ENCODE measurements at regions not wholly inside any gene's neighbourhood (a gene's known extent, or its start where the extent isn't known, plus 50 kb on each side); places are given as distances from the start of the nearest gene placed in this dataset.

GRCh38 chr5:109945723-109946480 lies 256.2 kb downstream of the MAN2A1 start:
- DNase-seq, result no peak

- no peak for DNase-seq
Measured at GRCh38 chr5:109946610-109947009, 256.9 kb downstream of the MAN2A1 start.

- DNase-seq, result no peak
Measured at GRCh38 chr5:109947667-109948066, 257.9 kb downstream of the MAN2A1 start.

DNA sequence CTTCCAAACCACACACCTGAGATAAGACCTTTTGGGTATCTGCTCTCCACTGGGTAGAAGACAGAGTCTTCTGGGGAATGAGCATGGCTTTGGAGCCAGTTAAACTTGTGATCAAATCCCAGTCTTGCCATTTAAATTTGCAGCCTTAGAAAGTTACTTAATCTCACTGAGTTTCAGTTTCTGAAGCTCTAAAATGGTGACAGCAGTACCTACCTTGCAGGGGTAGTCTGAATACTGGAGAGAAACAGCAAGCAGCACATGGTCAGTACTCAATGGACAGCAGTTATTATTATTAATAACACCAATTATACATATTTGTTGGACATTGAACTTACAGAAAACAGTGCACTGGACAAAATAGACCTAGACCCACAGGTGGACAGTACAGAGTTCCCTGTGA lies 260.9 kb downstream of the MAN2A1 start:
- DNase-seq, result no peak

- DNase-seq, result no peak
Measured at GRCh38 chr5:109951348-109951747, 261.6 kb downstream of the MAN2A1 start.

- DNase-seq, result no peak
Measured at GRCh38 chr5:109951758-109952157, 262.0 kb downstream of the MAN2A1 start.

- DNase-seq, result no peak
Measured at GRCh38 chr5:109953761-109954160, 264.0 kb downstream of the MAN2A1 start.

DNA sequence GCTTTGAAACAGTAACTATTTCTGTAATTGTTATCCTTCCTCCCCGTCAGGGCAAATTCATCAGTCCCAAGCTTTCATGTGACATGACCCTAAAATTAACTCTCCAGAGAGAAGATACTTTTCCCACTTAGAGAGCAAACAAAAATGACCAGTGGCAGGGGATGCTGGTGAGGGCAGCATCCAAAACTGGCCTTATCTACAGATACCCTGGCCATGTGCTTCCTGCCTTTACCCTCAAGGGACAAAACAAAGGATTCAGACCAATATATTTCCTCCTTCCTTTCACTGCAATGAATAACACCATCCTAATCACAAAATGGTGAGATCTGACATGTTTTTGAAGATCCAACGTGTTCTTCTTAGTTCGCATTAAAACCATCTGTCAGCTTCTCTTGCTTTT lies 267.2 kb downstream of the MAN2A1 start:
- no peak for DNase-seq

- DNase-seq, result no peak
Measured at GRCh38 chr5:109958082-109958481, 268.4 kb downstream of the MAN2A1 start.

GRCh38 chr5:109959652-109960051 lies 269.9 kb downstream of the MAN2A1 start:
- DNase-seq, result no peak

DNA sequence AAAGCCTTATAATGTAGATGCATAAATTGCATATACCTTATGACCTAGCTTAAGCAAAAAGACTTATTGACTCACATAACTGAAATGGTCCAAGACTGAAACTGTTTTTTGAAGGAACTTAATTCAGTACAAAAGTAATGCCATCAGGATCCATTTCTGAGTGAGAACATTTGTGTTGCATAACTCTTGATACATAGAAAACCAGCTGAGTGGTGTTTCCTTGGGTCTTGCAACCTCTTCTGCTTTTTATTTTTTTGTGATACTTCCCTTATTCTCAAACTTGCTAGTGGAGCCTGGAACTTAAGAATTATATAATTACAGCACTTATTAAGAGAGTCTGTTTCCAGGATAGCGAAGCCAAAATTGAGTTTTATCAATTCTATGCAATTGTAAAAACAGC lies 272.0 kb downstream of the MAN2A1 start:
- no peak for DNase-seq

GRCh38 chr5:109962882-109963603 lies 273.3 kb downstream of the MAN2A1 start:
- DNase-seq, result no peak

DNA sequence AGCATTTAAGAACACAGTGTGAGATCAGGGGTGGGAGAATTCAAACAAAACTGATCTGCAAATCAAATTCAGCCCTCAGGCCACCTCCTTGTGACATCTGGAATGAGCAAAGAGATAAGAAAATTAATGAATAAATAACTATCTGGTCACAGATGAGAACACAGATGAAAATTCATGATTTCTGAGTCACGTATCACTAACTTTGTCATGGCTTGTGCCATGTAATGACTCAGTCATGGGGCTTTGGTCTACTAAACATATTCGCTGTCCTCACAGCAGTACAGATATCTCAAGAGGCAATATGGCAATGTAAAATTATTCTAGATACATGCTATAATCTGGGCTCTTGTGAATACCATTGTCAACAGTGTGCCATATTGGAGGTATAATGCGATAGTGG lies 274.4 kb downstream of the MAN2A1 start:
- DNase-seq, result no peak

DNA sequence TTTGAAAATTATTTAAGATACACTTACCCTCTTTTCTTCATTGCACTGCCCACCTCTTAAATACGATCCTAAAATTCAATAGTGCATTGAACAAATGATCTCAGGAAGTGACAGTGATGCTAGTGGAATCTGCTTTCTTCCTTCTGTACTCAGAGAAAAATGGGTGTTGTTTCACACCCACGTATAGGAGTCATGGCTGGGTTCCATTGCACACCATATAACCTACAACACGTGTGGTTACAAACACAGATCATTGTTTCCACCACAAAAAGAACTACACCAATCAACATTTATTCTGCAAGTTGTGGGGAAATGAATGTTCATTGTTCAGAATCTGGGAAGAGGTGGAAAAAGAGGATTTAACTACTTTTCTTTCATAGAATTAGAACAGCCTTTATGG lies 275.9 kb downstream of the MAN2A1 start:
- DNase-seq, result no peak

DNA sequence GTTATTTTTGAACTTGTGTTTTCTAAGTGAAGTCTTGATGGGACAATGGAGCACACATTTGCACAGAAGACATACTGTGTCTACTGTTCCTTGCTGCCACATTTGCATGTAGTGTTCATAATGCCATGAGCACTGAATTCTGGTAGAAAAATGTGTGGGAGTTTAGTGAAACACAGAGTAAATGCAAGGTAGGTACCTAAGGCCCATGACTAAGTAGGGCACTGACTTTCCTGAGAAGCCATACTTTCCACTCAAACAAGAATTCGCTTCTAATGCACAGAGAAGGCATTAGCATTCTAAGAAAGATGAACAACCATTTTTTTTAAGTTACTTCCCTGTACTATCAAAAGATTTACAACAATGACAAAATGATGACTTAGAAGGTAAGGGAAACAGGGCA lies 282.2 kb downstream of the MAN2A1 start:
- no peak for DNase-seq

- DNase-seq, result no peak
Measured at GRCh38 chr5:109981979-109982378, 292.3 kb downstream of the MAN2A1 start.

DNA sequence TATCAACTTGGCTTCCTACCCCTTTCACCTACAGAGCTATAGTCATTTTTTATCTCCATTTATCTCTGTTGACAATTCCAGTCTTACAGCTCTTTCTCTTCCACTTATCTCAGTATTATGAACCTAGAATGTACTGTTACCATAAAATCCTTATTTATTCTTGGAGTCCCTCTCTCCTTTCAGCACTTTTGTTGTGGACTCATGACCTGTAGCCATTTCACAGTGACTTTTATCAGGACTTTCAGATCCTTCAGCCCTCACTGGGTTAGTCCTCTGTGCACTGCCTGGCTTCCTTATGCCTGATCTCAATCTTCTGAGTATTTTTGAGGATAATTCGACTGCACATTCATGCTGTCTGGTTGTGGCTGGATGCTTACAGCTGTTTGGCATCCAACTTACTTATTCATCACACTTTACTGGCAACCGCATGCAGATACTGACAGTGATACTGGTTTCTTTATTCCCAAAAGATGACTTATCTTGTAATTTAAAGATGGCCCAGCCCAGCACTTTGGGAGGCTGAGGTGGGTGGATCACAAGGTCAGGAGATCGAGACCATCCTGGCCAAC lies 293.3 kb downstream of the MAN2A1 start:
- DNase-seq, result no peak

DNA sequence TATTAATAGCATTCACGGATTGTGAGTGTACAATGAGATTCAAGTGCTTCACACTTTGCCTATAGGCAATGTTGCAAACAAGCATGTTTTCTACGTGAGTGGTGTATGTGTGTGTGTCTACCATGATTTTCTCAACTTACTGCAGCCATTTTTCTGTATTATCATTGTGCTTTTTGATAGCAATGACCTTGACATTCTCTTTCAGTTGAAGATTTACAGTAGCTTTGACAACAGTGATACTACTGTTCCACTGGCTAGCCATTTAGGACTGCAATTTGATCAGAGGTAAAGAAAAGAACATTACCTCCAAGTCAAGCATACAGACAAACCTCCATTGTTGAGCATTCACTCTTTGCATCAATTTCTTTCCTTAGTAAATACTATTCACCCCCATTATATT lies 297.0 kb downstream of the MAN2A1 start:
- DNase-seq, result no peak

DNA sequence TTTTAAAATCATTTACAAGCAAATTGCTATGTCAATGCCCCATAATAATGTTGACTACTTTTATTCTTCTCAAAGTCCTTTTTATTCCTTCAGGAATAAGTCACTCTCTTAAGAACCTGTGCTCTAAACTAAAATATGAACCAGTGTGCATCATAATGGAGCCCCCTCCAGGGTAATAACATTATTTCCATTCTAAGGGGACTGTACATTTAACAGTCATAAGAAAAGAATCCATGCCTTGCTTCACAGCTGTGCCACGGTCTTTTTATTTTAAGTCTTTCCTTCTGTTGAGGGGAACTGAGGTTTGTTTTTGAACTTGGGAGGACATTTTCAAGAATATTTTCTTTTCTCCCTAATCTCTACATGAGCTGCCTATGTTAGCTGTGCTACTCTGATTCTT lies 297.6 kb downstream of the MAN2A1 start:
- DNase-seq, result no peak

- no peak for DNase-seq
Measured at GRCh38 chr5:109987970-109988369, 298.2 kb downstream of the MAN2A1 start.

- no peak for DNase-seq
Measured at GRCh38 chr5:109989161-109989560, 299.4 kb downstream of the MAN2A1 start.

DNA sequence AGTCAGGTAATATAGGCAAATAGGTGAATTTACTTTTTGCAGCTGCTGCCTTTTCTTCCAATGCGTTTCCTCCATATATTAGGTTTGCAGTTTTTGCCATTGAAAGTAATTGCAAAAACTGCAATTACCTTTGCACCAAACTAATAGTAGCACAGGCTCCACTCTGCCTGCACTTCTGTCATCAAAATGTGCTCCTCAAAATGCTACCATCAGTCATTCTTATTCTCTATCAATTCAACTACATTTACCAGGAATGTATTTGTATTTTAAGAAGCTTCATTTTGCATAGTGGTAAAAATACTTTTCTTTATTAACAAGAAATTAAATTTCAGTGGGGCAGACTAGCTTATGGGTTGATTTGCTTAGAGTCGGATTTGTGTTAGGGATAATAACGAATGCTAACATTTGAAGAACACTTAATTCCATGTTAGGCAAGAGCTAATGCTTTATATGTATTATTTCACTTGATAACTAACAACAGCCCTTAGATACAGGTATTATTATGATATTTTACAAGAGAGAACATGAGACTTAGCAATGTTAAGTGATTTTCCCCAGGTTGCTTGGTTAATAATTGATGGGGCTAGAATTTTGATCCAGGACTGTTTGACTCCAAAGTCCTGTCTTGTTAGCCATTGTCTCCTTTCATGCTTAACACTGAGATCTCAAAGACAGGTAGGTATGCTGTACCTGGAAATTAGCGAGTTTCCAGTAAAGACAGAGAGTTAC lies 300.4 kb downstream of the MAN2A1 start:
- no peak for DNase-seq

- DNase-seq, result no peak
Measured at GRCh38 chr5:109990723-109991359, 301.1 kb downstream of the MAN2A1 start.
